ENCODE measurements at regions not wholly inside any gene's neighbourhood (a gene's known extent, or its start where the extent isn't known, plus 50 kb on each side); places are given as distances from the start of the nearest gene placed in this dataset.

DNA sequence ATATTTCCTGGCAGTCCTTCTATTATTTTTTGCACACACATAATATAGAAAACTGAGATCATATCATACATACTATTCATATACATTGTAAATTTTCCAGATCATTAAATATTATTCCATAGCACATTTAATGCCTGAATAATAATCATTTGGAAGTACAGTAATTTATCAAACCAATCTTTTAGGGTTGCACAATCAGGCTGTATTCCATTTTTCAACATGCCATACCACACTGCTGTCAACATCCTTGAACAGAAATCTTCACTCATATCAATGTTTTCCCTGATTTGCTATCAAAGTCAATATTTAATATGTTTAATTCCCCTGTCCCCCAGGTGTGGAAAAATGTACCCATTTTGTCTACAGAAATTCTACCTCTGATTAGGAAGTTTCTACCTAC lies 122.7 kb upstream of the ADGRF1 start:
- TF ChIP-seq, protein P1, sequence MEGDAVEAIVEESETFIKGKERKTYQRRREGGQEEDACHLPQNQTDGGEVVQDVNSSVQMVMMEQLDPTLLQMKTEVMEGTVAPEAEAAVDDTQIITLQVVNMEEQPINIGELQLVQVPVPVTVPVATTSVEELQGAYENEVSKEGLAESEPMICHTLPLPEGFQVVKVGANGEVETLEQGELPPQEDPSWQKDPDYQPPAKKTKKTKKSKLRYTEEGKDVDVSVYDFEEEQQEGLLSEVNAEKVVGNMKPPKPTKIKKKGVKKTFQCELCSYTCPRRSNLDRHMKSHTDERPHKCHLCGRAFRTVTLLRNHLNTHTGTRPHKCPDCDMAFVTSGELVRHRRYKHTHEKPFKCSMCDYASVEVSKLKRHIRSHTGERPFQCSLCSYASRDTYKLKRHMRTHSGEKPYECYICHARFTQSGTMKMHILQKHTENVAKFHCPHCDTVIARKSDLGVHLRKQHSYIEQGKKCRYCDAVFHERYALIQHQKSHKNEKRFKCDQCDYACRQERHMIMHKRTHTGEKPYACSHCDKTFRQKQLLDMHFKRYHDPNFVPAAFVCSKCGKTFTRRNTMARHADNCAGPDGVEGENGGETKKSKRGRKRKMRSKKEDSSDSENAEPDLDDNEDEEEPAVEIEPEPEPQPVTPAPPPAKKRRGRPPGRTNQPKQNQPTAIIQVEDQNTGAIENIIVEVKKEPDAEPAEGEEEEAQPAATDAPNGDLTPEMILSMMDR (IDR thresholded peaks at IDR 0.05; ENCODE audit: low read length), result no peak
- TF ChIP-seq EZH2 (IDR thresholded peaks at IDR 0.05; ENCODE audit: borderline replicate concordance, low read length), result no peak
